ENCODE measurements at regions not wholly inside any gene's neighbourhood (a gene's known extent, or its start where the extent isn't known, plus 50 kb on each side); places are given as distances from the start of the nearest gene placed in this dataset.

GRCh38 chr7:132733860-132734259, 157.6 kb upstream of the PLXNA4 start:
- no peak for DNase-seq (ENCODE audit: low read depth)

- no peak for DNase-seq (ENCODE audit: low read depth)
Observed at GRCh38 chr7:132732321-132732865, 156.1 kb upstream of the PLXNA4 start.

- DNase-seq (ENCODE audit: low read depth), result no peak
Observed at GRCh38 chr7:132730105-132730504, 153.8 kb upstream of the PLXNA4 start.

- no peak for DNase-seq (ENCODE audit: low read depth)
Observed at GRCh38 chr7:132723506-132724081, 147.3 kb upstream of the PLXNA4 start.

- DNase-seq (ENCODE audit: low read depth), result no peak
Observed at GRCh38 chr7:132720835-132721234, 144.6 kb upstream of the PLXNA4 start.

GRCh38 chr7:132713893-132714292, 137.6 kb upstream of the PLXNA4 start:
- no peak for DNase-seq (ENCODE audit: low read depth)

GRCh38 chr7:132709971-132710567, 133.8 kb upstream of the PLXNA4 start:
- DNase-seq (ENCODE audit: low read depth), result peak; percentile 1

GRCh38 chr7:132708470-132708869, 132.2 kb upstream of the PLXNA4 start:
- DNase-seq (ENCODE audit: low read depth), result no peak

- no peak for DNase-seq (ENCODE audit: low read depth)
Observed at GRCh38 chr7:132705146-132705545, 128.9 kb upstream of the PLXNA4 start.

- no peak for DNase-seq (ENCODE audit: low read depth)
Observed at GRCh38 chr7:132703742-132704141, 127.5 kb upstream of the PLXNA4 start.

- DNase-seq (ENCODE audit: low read depth), result no peak
Observed at GRCh38 chr7:132697003-132697402, 120.7 kb upstream of the PLXNA4 start.

- no peak for DNase-seq (ENCODE audit: low read depth)
Observed at GRCh38 chr7:132696332-132696731, 120.1 kb upstream of the PLXNA4 start.

- no peak for DNase-seq (ENCODE audit: low read depth)
Observed at GRCh38 chr7:132691201-132691600, 114.9 kb upstream of the PLXNA4 start.

- no peak for DNase-seq (ENCODE audit: low read depth)
Observed at GRCh38 chr7:132690174-132690573, 113.9 kb upstream of the PLXNA4 start.

GRCh38 chr7:132687981-132688383, 111.7 kb upstream of the PLXNA4 start:
- DNase-seq (ENCODE audit: low read depth), result no peak

- no peak for DNase-seq (ENCODE audit: low read depth)
Observed at GRCh38 chr7:132687016-132687415, 110.7 kb upstream of the PLXNA4 start.

GRCh38 chr7:132685277-132685676, 109.0 kb upstream of the PLXNA4 start:
- DNase-seq (ENCODE audit: low read depth), result no peak

GRCh38 chr7:132683896-132684690, 107.8 kb upstream of the PLXNA4 start:
- no peak for DNase-seq (ENCODE audit: low read depth)

- DNase-seq (ENCODE audit: low read depth), result no peak
Observed at GRCh38 chr7:132681951-132682350, 105.7 kb upstream of the PLXNA4 start.

GRCh38 chr7:132680590-132680989, 104.3 kb upstream of the PLXNA4 start:
- no peak for DNase-seq (ENCODE audit: low read depth)

GRCh38 chr7:132678656-132679055, 102.4 kb upstream of the PLXNA4 start:
- no peak for DNase-seq (ENCODE audit: low read depth)

GRCh38 chr7:132677918-132678317, 101.6 kb upstream of the PLXNA4 start:
- no peak for DNase-seq (ENCODE audit: low read depth)
